ENCODE measurements at regions not wholly inside any gene's neighbourhood (a gene's known extent, or its start where the extent isn't known, plus 50 kb on each side); places are given as distances from the start of the nearest gene placed in this dataset.
A peak's percentile ranks its signal among the peaks of the same experiment; 100 is the strongest.

- DNase-seq (ENCODE audit: low spot score) = no peak
These were observed 142.0 kb upstream of the ATP1B1 start for GRCh38 chr1:168964478-168964877.

DNA sequence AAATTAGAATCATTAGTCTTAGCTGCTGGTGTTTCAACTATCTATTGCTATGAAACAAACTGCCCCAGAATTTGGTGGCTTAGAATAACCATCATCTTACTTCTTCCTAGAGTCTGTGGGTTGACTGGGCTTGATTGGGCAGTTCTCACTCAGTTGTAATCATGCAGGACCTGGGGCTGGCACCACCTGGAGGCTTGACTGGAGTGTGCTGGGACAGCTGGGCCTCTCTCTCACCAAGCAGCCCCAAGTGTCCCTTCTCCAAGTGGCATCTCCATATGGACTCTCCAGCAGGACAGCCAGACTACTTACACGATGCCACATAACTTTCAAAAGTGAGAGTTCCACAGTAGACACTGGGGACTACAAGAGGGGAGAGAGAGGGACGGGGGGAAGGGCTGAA is 140.3 kb upstream of the ATP1B1 start:
- DNase-seq (ENCODE audit: low spot score) = no peak

GRCh38 chr1:168966636-168967035 is 139.9 kb upstream of the ATP1B1 start:
- no peak for DNase-seq (ENCODE audit: low spot score)

DNA sequence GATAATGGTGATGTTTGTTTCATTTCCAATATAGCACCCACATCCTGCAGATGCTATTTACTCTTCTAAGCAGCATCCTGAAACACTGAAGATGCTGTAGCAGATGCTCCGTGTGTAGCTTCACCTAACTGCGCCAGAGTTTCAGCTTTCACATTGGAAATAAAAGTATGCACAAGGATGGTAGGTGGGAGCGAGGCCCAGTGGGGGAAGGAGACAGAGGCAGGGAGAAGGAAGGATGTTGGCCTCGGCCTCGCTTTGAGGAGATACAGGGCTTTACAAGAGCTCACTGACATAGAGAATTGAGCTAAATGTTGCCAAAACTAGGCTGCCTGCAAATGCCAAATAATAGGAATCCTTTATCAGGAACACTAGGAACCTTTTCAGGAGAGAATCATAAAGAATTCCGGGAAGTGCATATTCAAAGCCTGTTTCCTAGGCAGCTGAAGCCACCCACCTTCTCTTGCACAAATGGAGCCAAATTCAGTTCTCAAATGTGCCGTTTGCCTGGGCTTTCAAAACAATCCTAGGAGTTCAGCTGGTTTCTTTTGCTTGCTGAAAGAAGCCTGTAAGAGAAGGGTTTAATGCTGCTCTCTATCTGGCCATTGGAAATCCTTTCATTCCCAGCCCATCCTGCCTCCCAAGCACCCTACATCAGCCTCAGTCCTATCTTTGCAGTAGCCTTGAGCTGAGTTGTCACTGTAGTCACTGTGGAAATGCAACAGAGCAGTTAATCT is 135.4 kb upstream of the ATP1B1 start:
- no peak for DNase-seq (ENCODE audit: low spot score)

- DNase-seq (ENCODE audit: low spot score) = no peak
These were observed 134.3 kb upstream of the ATP1B1 start for GRCh38 chr1:168972225-168972624.

- no peak for DNase-seq (ENCODE audit: low spot score)
These were observed 133.6 kb upstream of the ATP1B1 start for GRCh38 chr1:168972887-168973286.

DNA sequence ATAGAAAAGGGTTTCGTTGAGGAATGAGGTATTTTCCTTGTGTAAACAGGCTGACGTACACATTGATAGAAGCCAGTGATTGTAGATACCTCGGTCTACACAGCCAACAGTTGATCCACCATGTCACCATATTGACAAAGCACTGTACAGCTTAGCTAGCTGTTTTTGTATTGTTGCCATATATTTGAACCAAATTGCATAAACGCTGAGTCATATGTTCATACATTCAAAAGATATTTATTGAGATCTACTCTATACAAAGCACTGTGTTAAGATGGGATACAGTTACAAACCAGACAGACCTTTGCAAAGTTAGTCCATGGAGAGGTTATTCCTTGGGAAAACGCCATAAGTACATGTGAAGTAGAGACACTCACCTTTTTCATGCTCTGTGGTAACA is 132.4 kb upstream of the ATP1B1 start:
- DNase-seq (ENCODE audit: low spot score) = no peak

- no peak for DNase-seq (ENCODE audit: low spot score)
These were observed 131.9 kb upstream of the ATP1B1 start for GRCh38 chr1:168974611-168975010.

DNA sequence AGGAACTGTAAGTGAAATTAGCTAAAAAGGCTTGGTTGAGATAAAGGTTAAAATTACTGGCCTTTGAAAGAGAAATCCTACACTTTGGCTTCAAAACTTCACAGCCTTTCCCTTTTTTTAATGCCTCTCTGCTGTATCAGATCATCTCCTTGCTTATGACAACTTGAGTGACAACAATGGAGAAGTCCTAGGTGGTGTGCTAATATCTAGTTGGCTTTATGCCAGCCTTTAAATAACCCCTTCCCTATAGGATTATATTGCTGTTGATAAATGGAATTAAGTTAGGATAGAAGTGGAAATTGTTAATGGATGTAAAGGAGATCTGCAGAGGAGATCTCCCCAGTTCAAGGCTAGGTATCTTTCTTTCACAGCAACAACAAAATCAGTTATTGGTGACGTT is 130.2 kb upstream of the ATP1B1 start:
- no peak for DNase-seq (ENCODE audit: low spot score)

DNA sequence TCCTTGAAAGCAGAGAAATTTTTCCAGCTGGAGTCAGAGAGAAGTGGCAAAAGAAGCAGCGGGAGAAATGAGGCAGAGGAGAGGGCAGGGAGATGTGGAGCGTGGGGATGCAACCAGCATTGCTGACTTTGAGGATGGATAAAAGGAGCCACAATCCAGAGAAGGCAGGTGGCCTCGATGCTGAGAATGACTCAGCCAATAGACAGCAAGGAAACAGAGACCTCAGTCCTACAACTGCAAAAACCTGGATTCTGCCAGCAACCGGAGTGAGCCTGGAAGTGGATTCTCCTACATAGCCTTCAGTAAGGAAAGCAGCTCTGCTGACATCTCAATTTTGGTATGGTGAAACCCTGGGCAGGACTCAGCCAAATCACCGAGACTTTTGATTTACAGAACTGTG is 128.9 kb upstream of the ATP1B1 start:
- DNase-seq (ENCODE audit: low spot score) = peak; percentile 10

DNA sequence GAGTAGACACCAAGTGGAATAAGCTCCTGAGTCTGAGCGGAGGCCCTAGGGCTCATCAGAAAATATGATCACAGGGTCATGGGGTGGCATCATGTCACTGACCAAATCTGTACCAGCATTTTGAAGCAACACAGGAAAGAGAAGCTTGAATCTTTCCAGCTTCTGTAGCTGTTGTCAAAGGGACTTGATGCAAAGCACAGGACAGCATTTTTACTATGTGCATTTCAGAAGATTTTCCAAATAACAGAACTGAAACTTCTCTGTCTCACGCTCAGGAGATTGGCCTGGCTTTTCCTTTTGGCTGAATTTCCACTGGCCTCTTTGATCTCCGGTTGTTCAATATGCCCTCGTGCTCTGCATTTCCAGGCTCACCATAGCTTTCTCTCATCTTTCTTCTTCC is 127.2 kb upstream of the ATP1B1 start:
- DNase-seq (ENCODE audit: low spot score) = no peak

- DNase-seq (ENCODE audit: low spot score) = no peak
These were observed 126.3 kb upstream of the ATP1B1 start for GRCh38 chr1:168980180-168980579.

- no peak for DNase-seq (ENCODE audit: low spot score)
These were observed 125.8 kb upstream of the ATP1B1 start for GRCh38 chr1:168980656-168981055.

GRCh38 chr1:168982778-168983177 is 123.7 kb upstream of the ATP1B1 start:
- DNase-seq (ENCODE audit: low spot score) = no peak

DNA sequence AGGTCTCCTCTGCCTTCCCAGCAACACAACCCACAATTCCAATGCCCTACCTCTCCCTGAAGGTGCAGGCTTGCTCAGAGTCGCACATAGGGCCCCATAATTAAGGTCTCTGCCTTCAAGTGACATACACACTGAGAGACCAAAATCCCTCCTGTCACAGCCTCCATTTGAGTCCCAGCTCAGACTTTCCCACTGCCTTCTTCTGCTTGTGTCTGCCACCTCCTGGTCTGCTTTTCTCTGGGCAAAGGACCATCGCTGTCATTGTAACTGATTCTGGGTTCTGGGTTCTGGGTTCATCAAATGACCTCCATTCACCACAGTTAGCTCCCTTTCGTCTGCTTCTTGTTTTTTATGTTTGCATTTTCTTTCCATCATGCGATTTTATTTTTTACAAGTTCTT is 119.2 kb upstream of the ATP1B1 start:
- DNase-seq (ENCODE audit: low spot score) = no peak

GRCh38 chr1:168987923-168988322 is 118.6 kb upstream of the ATP1B1 start:
- DNase-seq (ENCODE audit: low spot score) = no peak

DNA sequence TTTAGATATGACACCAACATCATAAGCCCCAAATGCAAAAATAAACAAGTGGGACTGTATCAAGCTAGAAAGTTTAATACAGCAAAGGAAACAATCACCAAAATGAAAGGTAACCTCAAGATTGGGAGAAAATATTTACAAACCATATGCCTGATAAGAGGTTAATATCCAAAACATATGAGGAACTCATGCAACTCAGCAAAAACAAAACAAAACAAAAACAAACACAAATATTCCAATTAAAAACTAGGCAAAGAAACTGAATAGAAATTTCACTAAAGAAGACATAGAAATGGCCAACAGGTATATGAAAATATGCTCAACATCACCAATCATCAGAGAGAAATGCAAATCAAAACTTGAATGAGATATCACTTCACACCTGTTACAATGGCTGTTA is 116.5 kb upstream of the ATP1B1 start:
- no peak for DNase-seq (ENCODE audit: low spot score)

DNA sequence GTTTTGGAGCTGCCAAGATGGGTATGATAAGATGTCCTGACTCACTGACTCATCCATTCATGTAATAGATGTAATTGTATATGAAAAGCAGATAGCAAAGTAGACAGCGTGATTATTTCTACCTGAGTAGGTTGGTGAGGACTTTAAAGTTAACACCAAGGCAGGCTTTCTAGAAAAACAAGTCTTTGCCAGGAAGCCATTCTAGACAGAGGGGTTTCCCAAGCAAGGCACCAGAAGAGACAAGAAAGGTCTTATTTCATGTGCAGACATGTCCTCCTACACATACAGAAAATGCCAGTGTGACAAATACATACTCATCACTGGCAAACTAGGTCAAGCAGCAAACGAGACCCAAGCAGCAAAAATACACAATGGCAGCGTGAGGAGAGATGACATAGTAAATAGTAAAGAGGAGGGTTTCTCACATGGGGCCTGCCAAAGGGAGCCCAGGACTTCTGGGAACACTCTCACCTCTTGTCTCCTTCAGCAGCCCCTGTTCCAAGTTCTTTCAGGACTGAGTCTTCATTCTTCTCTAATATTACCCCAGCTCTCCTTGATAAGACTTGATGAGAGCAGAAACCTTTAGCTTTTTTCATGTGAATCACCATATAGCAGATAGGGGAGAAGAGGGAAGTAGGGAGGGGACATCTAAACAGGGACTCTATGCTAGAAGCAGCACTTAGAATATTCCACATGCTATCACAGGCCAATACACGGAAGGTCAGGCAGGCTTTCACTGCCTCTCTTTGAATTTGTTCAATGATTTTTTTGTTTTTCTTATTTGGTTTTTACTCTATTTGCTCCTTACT is 114.6 kb upstream of the ATP1B1 start:
- no peak for DNase-seq (ENCODE audit: low spot score)

GRCh38 chr1:169001353-169001752 is 105.1 kb upstream of the ATP1B1 start:
- no peak for DNase-seq (ENCODE audit: low spot score)

GRCh38 chr1:169003864-169004516 is 102.5 kb upstream of the ATP1B1 start:
- peak; percentile 70 for DNase-seq (ENCODE audit: low spot score)

DNA sequence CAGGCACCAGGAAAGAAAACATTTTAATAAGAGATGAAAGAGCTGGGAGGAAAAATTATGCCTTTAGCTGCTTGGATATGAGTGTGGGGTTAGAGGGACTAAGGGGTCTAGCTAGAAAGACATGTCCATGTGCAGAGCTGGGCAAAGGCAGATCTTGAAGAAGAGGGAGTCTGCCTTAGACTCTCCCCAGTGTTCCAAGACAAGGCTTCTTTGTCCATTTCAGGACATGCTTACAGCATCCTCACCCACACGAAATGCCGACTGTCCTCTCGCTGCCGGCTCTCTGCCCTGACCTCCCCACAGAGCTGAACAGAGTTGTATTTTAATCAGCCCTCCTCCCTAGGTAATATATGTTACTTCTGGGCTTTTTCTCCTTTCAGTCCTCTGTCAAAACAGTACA is 100.7 kb upstream of the ATP1B1 start:
- no peak for DNase-seq (ENCODE audit: low spot score)

- no peak for DNase-seq (ENCODE audit: low spot score)
These were observed 96.8 kb upstream of the ATP1B1 start for GRCh38 chr1:169009666-169010065.

DNA sequence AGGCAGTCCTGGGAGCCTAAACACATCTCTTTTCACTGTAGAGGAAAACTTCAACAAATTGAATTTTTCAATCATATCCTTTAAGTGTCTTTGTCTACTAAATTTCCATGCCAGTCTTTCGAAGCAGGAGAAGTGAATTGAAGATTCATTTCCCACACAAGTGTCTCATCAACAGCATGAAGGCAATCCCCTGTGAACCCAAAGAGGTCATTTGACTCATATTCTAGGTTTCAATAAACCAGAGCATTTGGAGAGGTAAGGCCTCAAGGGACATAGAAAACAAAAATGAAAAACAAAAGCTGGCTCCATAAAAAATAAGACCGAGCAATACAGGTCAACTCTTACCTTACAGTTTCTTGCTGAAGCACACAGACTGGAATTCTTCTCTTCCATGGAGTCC is 94.1 kb upstream of the ATP1B1 start:
- DNase-seq (ENCODE audit: low spot score) = no peak

All from A172 (cell line).